Endothelial cell of umbilical vein (primary cell): ENCODE measurements at regions not wholly inside any gene's neighbourhood (a gene's known extent, or its start where the extent isn't known, plus 50 kb on each side); places are given as distances from the start of the nearest gene placed in this dataset.

Source experiments
- EZH2 ChIP-seq: IDR thresholded peaks from 2 replicates; pipeline ENCODE4 v1.6.1; 2012; ENCODE audit warnings: borderline replicate concordance, low read depth, mild to moderate bottlenecking, moderate library complexity, low read length, inconsistent platforms; ENCODE audit not compliant: severe bottlenecking
- FOS ChIP-seq: IDR thresholded peaks from 2 replicates; pipeline ENCODE4 v1.6.1; 2011; ENCODE audit warnings: mild to moderate bottlenecking, low read length, moderate library complexity, borderline replicate concordance; ENCODE audit not compliant: insufficient read depth
- GATA2 ChIP-seq: IDR thresholded peaks from 2 replicates; pipeline ENCODE4 v1.7.0; 2011; ENCODE audit warnings: low read depth, mild to moderate bottlenecking, moderate library complexity, mixed read lengths, low read length; ENCODE audit not compliant: insufficient read length, insufficient read depth
- JUN ChIP-seq: IDR thresholded peaks from 2 replicates; pipeline ENCODE4 v1.6.1; 2011; ENCODE audit warnings: borderline replicate concordance, low read depth; ENCODE audit not compliant: insufficient read length, insufficient read depth
- MYC ChIP-seq: IDR thresholded peaks from one replicate; pipeline ENCODE4 v1.6.1; 2011; ENCODE audit warnings: mild to moderate bottlenecking, low read depth, low read length
- POLR2A ChIP-seq: IDR thresholded peaks from 2 replicates; pipeline ENCODE4 v1.6.1; 2012; ENCODE audit warnings: low read depth, mild to moderate bottlenecking, control low read depth, low read length
- POLR2AphosphoS5 ChIP-seq: IDR thresholded peaks from 2 replicates; pipeline ENCODE4 v1.6.1; 2012; ENCODE audit warnings: low read depth, mild to moderate bottlenecking, control low read depth, low read length, moderate library complexity; ENCODE audit not compliant: insufficient read depth
- TF ChIP-seq, protein P1 (sequence below), 2 donors: IDR thresholded peaks; 1 replicate in 1 of 2; 2 replicates in 1 of 2; pipeline ENCODE4 v1.5.1; 2011; ENCODE audit warnings: low read length in 2 of 2, mild to moderate bottlenecking in 2 of 2, moderate library complexity in 2 of 2, control low read depth in 1 of 2, inconsistent platforms in 1 of 2, low read depth in 1 of 2; ENCODE audit not compliant: insufficient read depth in 1 of 2; ENCODE audit errors: extremely low read depth in 1 of 2
- TF ChIP-seq, protein P2 (sequence below): IDR thresholded peaks from 2 replicates; pipeline ENCODE4 v1.6.1; 2011; ENCODE audit not compliant: insufficient read depth, insufficient read length

DNA sequence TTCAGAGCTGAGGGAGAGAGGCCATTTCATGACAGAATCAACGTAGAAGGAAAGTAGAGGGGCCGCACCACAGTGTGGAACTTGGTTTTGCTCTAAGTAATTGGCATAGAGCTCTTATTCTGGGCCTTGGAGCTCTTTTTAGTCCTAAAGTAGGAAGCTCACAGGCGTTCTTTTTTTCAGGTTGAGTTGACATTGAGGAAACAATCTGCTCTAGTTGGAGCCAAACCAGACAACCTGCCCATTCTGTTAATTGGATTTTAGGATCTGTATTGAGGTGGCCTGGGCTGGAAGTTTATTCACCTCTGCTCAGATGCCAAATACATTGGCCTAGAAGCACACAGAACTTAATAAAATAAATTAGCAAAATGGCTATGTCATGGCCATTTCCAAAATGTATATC is 1093.9 kb downstream of the ADGRL2 start:
- TF ChIP-seq EZH2 = no peak
- TF ChIP-seq, protein P1, sequence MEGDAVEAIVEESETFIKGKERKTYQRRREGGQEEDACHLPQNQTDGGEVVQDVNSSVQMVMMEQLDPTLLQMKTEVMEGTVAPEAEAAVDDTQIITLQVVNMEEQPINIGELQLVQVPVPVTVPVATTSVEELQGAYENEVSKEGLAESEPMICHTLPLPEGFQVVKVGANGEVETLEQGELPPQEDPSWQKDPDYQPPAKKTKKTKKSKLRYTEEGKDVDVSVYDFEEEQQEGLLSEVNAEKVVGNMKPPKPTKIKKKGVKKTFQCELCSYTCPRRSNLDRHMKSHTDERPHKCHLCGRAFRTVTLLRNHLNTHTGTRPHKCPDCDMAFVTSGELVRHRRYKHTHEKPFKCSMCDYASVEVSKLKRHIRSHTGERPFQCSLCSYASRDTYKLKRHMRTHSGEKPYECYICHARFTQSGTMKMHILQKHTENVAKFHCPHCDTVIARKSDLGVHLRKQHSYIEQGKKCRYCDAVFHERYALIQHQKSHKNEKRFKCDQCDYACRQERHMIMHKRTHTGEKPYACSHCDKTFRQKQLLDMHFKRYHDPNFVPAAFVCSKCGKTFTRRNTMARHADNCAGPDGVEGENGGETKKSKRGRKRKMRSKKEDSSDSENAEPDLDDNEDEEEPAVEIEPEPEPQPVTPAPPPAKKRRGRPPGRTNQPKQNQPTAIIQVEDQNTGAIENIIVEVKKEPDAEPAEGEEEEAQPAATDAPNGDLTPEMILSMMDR (IDR thresholded peaks at IDR 0.05; ENCODE audit: extremely low read depth in 1 of 2, insufficient read depth in 1 of 2, low read depth in 1 of 2, low read length in 2 of 2) = no peak
- TF ChIP-seq POLR2AphosphoS5 = no peak
- TF ChIP-seq JUN = no peak
- no peak for TF ChIP-seq FOS
- no peak for TF ChIP-seq GATA2
- no peak for TF ChIP-seq POLR2A
- TF ChIP-seq, protein P2, sequence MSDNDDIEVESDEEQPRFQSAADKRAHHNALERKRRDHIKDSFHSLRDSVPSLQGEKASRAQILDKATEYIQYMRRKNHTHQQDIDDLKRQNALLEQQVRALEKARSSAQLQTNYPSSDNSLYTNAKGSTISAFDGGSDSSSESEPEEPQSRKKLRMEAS = no peak
- TF ChIP-seq MYC = no peak
